ENCODE measurements at regions not wholly inside any gene's neighbourhood (a gene's known extent, or its start where the extent isn't known, plus 50 kb on each side); places are given as distances from the start of the nearest gene placed in this dataset.

GRCh38 chr2:77604953-77605929 lies 83.1 kb upstream of the LRRTM4 start:
- no peak for DNase-seq (ENCODE audit: low read depth, low spot score)
- ChIA-PET CTCF (no interaction called here), POLR2A (no interaction called here)
- no peak for TF ChIP-seq CTCF (IDR thresholded peaks at IDR 0.05; ENCODE audit: insufficient read depth, low read length, missing control alignments)
- H3K4me3 ChIP-seq (ENCODE audit: low read depth, low read length), result no peak overlapping the region

DNA sequence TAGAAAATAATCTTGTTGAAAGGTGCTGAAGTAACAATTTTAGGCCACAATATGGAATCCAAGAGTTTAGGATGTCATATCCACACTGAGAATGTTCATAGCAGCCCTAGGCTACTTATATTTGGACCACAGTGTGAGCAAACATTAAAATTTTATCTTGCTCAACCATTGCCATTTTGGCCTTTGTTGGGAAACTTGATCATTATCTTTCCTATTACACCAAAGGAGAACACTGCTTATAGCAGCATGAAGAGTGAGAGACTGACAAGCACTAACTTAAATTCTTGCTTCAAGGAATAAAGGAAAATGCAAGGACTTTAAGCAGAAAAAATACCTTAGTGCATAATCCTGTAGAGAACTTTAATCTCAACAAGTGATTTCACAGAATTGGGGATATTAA lies 86.3 kb upstream of the LRRTM4 start:
- H3K4me3 ChIP-seq (ENCODE audit: low read depth, low read length), result no peak overlapping the region
- no peak for DNase-seq (ENCODE audit: low read depth, low spot score)
- CTCF ChIA-PET, result no interaction called here
- no peak for TF ChIP-seq CTCF (IDR thresholded peaks at IDR 0.05; ENCODE audit: insufficient read depth, low read length, missing control alignments)
- POLR2A ChIA-PET, result no interaction called here

- ChIA-PET CTCF (no interaction called here), POLR2A (no interaction called here)
- TF ChIP-seq CTCF (IDR thresholded peaks at IDR 0.05; ENCODE audit: insufficient read depth, low read length, missing control alignments), result no peak
- no peak overlapping the region for H3K4me3 ChIP-seq (ENCODE audit: low read depth, low read length)
- DNase-seq (ENCODE audit: low read depth, low spot score), result no peak
Measured at GRCh38 chr2:77629539-77629938, 107.4 kb upstream of the LRRTM4 start.

DNA sequence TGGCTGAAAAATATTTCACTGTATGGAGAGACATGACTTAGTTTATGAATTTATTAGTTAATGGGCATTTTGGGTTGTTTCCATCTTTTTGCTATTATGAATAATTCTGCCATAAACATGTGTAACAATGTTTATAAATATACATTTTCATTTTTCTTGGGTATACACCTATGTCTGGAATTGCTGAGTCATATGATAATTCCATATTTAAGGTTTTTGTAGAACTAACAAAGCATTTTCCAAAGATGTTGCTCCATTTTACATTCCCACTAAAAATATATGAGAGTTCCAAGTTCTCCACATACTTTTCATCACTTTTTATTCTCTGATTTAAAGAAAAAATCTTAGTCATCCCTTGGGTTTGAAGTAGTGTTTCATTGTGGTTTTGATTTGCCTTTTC lies 108.8 kb upstream of the LRRTM4 start:
- H3K4me3 ChIP-seq (ENCODE audit: low read depth, low read length), result no peak overlapping the region
- ChIA-PET CTCF (no interaction called here), POLR2A (no interaction called here)
- DNase-seq (ENCODE audit: low read depth, low spot score), result no peak
- no peak for TF ChIP-seq CTCF (IDR thresholded peaks at IDR 0.05; ENCODE audit: insufficient read depth, low read length, missing control alignments)

DNA sequence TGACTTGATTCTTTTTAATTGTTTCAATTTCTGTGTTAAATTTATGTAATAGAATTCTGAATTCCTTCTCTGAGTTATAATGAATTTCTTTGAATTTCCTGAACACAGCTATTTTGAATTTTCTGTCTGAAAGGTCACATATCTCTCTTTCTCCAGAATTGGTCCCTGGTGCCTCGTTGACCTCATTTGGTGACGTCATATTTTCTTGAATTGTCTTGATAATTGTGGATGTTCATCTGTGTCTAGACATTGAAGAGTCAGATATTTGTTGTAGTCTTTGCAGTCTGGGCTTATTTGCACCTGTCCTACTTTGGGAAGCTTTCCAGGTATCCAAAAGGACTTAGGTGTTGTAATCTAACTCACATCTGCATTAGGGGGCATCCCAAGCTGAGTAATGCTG lies 111.4 kb upstream of the LRRTM4 start:
- H3K4me3 ChIP-seq (ENCODE audit: low read depth, low read length), result no peak overlapping the region
- ChIA-PET POLR2A (no interaction called here), CTCF (no interaction called here)
- no peak for TF ChIP-seq CTCF (IDR thresholded peaks at IDR 0.05; ENCODE audit: insufficient read depth, low read length, missing control alignments)
- DNase-seq (ENCODE audit: low read depth, low spot score), result no peak

DNA sequence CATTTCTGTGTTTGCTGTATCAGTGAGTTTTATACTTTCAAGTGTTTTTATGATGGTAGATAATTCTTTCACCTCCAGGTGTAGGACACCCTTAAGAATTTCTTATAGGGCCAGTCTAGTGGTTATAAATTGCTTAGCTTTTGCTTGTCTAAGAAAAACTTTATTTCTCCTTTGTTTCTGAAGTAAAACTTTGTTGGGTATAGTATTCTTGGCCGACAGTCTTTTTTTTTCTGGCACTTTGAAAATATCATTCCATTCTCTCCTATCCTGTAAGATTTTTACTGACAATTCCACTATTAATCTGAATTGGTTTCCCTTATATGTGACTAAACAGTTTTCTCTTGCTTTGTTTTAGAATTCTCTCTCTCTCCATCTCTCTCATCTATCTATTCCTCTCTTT lies 118.7 kb upstream of the LRRTM4 start:
- H3K4me3 ChIP-seq (ENCODE audit: low read depth, low read length), result no peak overlapping the region
- ChIA-PET POLR2A (no interaction called here), CTCF (no interaction called here)
- TF ChIP-seq CTCF (IDR thresholded peaks at IDR 0.05; ENCODE audit: insufficient read depth, low read length, missing control alignments), result no peak
- DNase-seq (ENCODE audit: low read depth, low spot score), result no peak
